ENCODE measurements at regions not wholly inside any gene's neighbourhood (a gene's known extent, or its start where the extent isn't known, plus 50 kb on each side); places are given as distances from the start of the nearest gene placed in this dataset.
"Not testable (repeated sequence)": the region's sequence is repeated elsewhere in the genome, so short reads cannot be mapped to it uniquely, and the experiment has no call there.

DNA sequence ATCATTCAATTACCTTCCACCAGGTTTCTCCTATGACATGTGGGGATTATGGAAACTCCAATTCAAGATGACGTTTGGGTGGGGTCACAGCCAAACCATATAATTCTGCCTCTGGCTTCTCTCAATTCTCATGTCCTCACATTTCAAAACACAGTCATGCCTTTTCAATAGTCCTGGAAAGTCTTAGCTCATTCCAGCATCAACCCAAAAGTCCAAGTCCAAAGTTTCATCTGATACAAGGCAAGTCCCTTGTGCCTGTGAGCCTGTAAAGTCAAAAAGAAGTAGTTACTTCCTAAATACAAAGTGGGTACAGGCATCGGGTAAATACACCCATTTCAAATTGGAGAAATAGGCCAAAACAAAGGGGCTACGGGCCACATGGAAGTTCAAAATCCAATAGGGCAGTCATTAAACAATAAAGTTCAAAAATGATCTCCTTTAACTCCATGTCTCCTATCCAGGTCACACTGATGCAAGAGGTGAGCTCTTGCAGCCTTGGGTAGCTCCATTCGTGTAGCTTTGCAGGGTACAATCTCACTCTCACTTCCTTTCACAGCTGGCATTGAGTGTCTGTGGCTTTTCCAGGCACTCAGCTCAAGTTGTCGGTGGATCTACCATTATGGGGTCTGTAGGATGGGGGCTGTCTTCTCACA is 112.9 kb downstream of the FCRL5 start:
- TF ChIP-seq, protein P1, sequence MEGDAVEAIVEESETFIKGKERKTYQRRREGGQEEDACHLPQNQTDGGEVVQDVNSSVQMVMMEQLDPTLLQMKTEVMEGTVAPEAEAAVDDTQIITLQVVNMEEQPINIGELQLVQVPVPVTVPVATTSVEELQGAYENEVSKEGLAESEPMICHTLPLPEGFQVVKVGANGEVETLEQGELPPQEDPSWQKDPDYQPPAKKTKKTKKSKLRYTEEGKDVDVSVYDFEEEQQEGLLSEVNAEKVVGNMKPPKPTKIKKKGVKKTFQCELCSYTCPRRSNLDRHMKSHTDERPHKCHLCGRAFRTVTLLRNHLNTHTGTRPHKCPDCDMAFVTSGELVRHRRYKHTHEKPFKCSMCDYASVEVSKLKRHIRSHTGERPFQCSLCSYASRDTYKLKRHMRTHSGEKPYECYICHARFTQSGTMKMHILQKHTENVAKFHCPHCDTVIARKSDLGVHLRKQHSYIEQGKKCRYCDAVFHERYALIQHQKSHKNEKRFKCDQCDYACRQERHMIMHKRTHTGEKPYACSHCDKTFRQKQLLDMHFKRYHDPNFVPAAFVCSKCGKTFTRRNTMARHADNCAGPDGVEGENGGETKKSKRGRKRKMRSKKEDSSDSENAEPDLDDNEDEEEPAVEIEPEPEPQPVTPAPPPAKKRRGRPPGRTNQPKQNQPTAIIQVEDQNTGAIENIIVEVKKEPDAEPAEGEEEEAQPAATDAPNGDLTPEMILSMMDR (IDR thresholded peaks at IDR 0.05; ENCODE audit: low read depth, low read length, missing control alignments), result no peak
- H3K4me3 ChIP-seq (ENCODE audit: low read depth, low read length), result no peak overlapping the region
- DNase-seq (ENCODE audit: low read depth), result no peak

DNA sequence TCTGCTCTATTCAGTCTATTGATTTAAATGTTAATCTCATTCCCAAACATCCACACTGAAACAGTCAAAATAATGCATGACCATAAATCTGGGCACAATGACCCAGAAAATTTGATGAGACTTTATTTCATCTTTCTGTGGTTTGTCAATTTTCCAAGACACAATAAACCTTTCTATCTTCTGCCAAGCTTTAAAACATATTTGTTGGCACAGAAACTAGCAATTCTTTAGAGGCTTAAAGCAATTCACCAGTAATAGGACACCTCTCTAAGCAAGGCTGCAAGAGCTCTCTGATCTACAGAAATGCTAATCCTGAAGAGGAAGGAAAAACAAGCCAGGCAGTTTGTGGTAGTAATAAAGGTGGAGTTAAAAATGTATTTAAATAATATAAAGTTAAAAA is 113.7 kb downstream of the FCRL5 start:
- no peak overlapping the region for H3K4me3 ChIP-seq (ENCODE audit: low read depth, low read length)
- no peak for DNase-seq (ENCODE audit: low read depth)
- TF ChIP-seq, protein P1 (IDR thresholded peaks at IDR 0.05; ENCODE audit: low read depth, low read length, missing control alignments), result no peak

DNA sequence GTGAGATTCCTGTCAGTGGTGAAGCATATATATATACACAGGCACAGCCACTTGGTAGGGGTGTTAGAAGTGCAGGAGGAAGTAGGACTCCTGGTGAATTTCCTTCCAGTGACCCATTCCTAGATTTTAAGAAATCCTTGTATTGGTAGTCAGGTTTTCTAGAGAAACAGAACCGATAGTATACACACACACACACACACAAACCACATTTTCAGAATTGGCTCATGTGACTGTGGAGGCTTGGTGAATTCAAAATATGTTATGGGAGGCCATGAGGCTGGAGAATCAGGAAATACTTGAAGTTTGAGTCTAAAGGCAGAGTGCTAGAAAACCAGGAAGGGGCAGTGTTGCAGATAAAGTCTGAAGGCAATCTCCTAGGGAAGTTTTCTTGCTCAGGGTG is 114.2 kb downstream of the FCRL5 start:
- TF ChIP-seq, protein P1 (IDR thresholded peaks at IDR 0.05; ENCODE audit: low read depth, low read length, missing control alignments), result no peak
- DNase-seq (ENCODE audit: low read depth), result no peak
- H3K4me3 ChIP-seq (ENCODE audit: low read depth, low read length), result no peak overlapping the region

DNA sequence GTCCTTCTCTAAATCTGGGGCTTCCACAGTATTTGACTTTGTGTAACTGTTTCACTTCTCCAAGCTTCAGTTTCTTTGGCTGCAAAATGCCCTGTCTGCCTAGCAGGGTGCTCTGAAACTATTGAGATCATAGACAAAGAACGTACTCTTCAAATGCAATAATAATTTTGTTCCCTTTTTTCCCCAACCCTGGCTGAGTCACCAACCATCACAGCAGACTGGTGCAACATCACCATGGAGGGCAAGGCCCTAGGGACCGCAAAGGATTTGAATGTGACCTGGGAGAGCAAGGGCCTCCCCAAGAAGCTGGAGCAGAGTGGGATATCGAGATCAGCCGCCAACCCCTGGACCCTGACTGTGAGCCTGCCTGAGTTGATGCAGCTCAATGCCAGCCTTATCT is 115.0 kb downstream of the FCRL5 start:
- TF ChIP-seq, protein P1 (IDR thresholded peaks at IDR 0.05; ENCODE audit: low read depth, low read length, missing control alignments), result no peak
- H3K4me3 ChIP-seq (ENCODE audit: low read depth, low read length), result no peak overlapping the region
- DNase-seq (ENCODE audit: low read depth), result no peak

DNA sequence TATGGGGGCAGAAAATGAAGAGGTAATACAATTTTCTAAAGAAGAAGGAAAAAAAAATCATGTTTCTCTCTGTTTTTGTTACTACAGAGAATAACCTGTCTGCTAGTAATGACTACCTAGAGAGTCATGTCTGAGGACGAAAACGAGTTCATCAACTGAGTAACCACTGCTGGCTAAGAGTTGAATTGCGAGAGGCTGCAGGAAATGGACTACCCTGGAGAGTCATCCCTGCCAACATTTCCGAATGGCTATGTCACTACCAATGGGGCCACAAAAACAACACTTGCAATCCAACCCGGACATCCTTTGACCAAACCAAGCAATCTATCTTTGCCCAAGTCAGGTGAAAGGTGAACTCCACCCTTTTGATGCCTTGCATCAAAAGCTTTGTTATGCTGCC is 120.6 kb downstream of the FCRL5 start:
- TF ChIP-seq, protein P1 (IDR thresholded peaks at IDR 0.05; ENCODE audit: low read depth, low read length, missing control alignments), result no peak
- DNase-seq (ENCODE audit: low read depth), result no peak

DNA sequence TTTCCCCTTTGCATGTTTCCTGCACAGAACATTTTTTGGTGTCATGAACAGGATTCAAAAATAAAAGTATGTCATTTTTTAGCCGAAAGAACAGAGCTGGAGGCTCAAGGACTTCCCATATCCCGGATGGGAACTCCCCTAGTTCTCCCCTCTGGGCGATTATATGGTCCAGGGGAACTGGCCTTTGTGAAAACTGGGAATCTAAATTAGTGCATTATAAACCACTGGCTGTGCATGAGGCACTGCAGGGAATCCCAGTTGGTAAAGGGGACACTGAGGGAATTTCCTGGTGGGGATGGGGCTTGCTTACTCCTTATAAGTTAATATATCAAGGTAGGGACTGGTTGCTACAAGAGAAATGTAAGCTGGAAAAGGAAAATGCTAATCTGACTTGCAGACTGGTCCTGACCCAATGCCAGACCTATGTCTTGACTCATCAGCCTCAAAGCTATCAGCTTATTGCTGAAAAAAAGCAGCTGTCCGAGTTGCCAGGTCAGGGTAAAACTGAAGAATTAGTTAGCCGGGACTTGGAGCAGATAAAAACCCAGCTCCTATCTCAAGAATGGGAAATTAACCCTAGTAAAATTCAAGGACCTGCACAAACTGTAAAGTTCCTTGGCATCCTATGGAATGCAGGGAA is 122.6 kb downstream of the FCRL5 start:
- no peak overlapping the region for H3K4me3 ChIP-seq (ENCODE audit: low read depth, low read length)
- TF ChIP-seq, protein P1 (IDR thresholded peaks at IDR 0.05; ENCODE audit: low read depth, low read length, missing control alignments), result no peak
- DNase-seq (ENCODE audit: low read depth), result no peak

More for the DNA sequence above, 120.6 kb downstream of the FCRL5 start:
- no peak overlapping the region for H3K4me3 ChIP-seq (ENCODE audit: low read depth, low read length)

DNA sequence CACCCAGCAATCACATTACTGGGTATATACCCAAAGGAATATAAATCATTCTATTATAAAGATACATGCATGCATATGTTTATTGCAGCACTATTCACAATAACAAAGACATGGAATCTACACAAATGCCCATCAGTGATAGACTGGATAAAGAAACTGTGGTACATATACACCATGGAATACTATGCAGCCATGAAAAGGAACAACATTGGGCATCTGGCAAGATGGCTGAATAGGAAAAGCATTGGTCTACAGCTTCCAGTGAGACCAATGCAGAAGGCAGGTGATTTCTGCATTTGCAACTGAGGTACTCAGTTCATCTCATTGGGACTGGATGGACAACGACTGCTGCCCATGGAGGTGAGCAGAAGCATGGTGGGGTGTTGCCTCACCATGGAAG is 128.6 kb downstream of the FCRL5 start:
- not testable (repeated sequence) for H3K4me3 ChIP-seq (ENCODE audit: low read depth, low read length); DNase-seq (ENCODE audit: low read depth)
